NCI-H1436 (cell line): ENCODE measurements at regions not wholly inside any gene's neighbourhood (a gene's known extent, or its start where the extent isn't known, plus 50 kb on each side); places are given as distances from the start of the nearest gene placed in this dataset.

ENCODE experiments used
- DNase-seq: peaks from one replicate; lab custom pipeline; 2025; lab: John Stamatoyannopoulos, UW

- no peak for DNase-seq
Observed at GRCh38 chr17:33352526-33352925, 59.4 kb upstream of the ASIC2 start.

- DNase-seq = no peak
Observed at GRCh38 chr17:33356266-33356665, 63.2 kb upstream of the ASIC2 start.

DNA sequence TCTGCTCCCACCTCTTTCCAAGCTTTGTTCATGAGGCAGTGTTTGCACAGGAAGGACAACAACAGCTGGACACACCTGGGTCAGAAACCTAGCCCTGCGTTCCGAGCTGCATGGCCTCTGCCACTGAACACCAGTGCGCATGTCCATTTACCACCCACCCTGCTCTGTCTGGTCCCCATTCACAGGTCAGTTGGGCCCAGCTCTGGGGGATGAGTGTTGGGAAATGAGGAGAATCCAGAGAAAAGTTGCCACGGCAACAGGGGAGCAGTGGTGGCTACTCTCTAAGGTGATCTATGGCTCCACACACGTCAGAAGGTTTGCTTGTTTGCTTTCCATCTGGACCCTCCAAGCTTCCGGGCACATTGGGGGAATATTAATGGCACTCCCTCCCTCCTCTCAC is 70.4 kb upstream of the ASIC2 start:
- no peak for DNase-seq

GRCh38 chr17:33366960-33367359 is 73.9 kb upstream of the ASIC2 start:
- DNase-seq = no peak

GRCh38 chr17:33369149-33369548 is 76.1 kb upstream of the ASIC2 start:
- DNase-seq = no peak

GRCh38 chr17:33369876-33370275 is 76.8 kb upstream of the ASIC2 start:
- no peak for DNase-seq

DNA sequence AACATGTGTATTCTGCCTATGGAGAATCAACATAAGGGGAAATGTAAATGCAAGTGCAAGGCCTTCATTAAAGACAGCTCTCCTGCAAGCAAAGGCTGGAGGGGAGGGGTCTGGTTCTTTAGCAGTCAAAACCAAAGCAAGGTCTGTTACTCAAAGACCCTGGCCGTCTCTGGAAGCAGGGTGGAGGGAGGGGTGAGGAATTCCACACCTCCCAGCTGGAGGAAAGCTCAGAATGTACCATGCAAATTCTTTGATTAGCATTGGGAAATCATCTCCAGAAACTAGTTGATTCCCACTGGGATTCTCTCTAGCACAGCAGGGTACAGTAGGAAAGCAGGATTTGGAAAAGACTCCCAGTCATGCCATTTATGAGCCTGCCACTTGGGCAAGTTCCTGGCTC is 77.3 kb upstream of the ASIC2 start:
- DNase-seq = no peak

DNA sequence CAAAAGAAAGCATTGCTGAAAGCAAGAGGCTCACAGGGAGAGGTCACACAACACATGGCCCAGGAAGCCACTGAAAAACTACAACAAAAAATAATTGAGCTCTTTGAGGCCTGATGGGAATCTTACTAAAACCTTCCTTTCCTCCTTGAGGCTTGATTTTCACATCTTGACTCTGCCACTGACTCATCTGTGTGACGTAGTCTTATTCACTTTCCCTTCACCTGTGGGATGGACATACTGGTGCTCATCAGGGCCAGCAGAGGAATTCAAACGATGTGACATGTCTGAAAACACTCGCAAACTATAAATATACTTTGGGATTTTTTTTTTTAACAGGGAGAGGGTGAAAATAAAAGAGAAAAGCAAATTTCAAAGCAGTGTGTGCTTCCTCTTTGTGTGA is 78.3 kb upstream of the ASIC2 start:
- DNase-seq = no peak

DNA sequence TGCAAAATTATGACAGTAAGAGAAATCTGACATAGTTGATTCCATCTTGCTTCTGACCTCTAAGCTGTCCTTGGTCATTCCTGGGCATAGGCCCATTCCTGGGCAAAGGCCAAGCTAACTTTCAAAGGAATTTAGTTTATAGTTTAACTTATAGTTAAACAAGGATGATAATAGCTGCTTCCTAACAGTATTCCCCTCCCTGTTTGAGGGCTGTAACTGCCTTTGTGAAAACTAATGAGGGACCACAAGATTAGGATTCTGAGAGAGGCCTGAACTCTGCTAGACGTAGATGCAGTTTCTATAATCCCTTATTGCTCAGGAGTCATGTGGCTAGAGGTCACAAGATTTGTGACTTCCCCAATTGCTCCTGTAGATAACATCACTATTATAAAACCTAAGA is 80.2 kb upstream of the ASIC2 start:
- DNase-seq = no peak

DNA sequence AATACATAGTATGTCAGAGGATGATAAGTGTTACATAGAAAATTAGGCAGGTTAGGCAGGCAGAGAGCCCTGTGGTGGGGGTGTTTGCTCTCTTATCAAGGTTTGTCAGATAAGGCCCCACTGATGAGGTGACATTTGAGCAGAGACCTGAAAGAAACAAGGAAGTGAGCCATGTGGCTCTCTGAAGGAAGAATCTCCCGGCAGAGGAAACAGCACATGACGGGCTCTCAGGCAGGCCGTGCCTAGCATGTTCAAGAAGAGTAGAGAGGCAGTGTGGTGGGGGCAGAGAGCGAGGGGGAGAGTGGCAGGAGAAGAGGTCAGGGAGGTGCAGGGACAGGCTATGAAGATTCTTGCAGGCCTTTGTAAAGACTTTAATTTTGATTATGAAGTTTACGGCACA is 82.0 kb upstream of the ASIC2 start:
- DNase-seq = no peak

GRCh38 chr17:33375783-33376182 is 82.7 kb upstream of the ASIC2 start:
- DNase-seq = no peak

GRCh38 chr17:33377837-33378595 is 84.9 kb upstream of the ASIC2 start:
- no peak for DNase-seq

DNA sequence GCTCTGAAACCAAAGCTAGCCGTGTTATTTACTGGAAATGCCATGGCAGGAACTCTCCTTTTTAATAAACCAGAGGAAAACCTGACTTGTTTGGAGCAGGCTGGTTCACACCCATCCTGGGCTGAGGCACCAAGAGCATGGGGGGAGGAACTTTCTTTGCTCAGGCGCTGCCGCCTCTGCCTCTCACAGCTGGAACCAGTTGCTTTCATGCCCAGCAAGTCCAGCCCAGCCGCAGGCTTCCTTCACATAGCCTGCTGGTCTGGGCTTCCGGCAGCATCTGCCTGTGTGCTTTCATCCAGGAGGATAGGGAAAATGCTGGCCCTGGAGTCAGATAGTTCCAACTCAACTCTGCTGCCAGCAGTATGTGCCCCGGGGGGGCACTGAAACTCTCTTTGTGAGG is 88.1 kb upstream of the ASIC2 start:
- DNase-seq = no peak

DNA sequence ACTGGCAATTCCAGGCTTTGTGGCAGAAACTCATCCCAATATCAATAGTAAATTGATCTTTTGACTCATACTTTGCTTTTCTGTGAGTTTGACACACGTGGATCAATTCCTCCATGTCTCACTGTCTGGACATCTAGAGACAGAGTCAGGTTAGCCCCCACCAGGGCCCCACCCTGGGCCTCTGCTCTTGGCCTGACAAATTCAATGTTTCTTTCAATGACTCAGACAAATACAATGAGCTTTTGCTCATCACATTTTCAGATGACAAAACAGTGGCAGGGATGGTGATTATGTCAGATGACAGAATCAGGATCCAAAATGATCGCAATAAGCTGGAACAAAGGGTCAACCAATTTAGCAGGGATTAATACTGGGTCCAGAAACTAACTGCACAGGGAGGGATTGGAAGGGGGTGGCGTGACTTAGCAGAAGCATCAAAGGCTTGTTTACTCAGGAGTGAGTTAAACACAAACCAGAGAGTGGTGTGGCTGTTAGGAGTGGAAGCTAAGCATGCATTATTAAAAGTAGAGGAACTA is 90.5 kb upstream of the ASIC2 start:
- no peak for DNase-seq

- no peak for DNase-seq
Observed at GRCh38 chr17:33385133-33385532, 92.0 kb upstream of the ASIC2 start.

GRCh38 chr17:33385713-33386112 is 92.6 kb upstream of the ASIC2 start:
- DNase-seq = no peak

- DNase-seq = no peak
Observed at GRCh38 chr17:33387406-33387805, 94.3 kb upstream of the ASIC2 start.

- no peak for DNase-seq
Observed at GRCh38 chr17:33389504-33390135, 96.5 kb upstream of the ASIC2 start.

DNA sequence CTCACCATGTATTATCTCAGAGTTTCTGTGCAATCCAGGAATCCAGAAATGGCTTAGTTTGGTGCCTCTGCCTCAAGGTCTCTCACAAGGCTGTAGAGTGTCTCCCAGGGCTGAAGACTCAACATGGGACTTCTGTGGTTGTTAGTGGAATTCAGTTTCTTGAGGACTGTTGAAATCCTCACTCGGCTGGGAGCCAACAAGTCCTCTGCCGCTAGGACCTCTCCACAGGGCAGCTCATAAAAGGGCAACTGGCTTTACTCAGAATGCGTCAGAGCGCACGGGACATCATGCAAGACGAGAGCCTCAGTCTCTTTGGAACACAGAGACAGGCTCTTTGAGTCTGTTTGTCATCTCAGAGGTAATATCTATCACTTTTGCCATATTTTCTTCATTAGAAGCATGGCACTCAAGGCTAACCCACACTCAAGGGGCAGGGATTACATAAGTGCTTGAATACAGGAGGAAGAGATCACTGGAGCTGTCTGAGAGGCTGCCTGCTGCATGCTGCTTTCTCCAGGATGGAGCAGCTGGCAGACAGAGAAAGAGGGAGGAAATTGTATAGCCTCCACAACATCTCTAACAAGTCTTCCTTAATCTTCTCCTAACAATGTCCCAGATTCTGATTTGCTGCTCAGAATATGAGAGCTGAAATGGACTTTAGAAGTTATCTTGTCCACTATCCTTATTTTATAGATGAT is 97.5 kb upstream of the ASIC2 start:
- DNase-seq = no peak

GRCh38 chr17:33396818-33397217 is 103.7 kb upstream of the ASIC2 start:
- DNase-seq = no peak

DNA sequence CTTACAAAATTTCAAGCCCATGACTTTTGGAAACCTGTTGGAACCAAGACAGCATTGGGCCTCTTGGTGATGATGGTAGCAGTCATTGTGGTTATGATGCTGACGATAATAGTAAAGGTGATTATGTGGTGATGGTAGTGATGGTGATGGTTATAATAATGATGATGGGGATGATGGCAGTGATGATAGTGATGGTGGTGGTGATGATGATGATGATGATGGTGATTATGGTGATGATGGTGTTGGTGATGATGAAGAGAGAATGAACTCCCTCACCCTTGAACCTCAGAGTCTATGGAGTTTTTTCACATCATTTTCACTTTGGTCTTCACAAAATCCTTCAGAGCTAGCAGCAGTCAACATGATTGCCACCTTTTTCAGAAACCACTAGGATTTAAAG is 105.3 kb upstream of the ASIC2 start:
- no peak for DNase-seq

DNA sequence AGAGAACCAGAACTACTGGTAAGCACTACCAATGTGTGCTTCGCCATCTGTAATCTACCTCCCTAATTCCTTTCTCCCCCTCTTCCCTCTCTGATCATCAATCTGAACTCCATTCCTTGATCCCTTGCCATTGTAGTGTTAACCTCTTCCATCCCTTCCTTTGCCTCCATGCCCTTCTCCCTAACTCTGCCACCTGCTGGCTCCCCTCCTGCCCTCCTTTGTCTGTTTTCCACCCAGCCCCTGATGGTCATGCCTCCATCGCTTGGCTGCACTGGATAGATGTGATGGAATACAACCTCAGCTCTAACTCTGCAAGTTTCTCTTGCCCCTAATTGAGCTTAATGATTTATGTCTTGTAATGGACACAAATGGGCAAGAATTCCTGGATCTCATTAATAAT is 108.2 kb upstream of the ASIC2 start:
- DNase-seq = no peak

- DNase-seq = no peak
Observed at GRCh38 chr17:33403194-33403593, 110.1 kb upstream of the ASIC2 start.
